GM21447 (cell line): ENCODE measurements at regions not wholly inside any gene's neighbourhood (a gene's known extent, or its start where the extent isn't known, plus 50 kb on each side); places are given as distances from the start of the nearest gene placed in this dataset.
"Not testable (repeated sequence)": the region's sequence is repeated elsewhere in the genome, so short reads cannot be mapped to it uniquely, and the experiment has no call there.

ENCODE experiments used
- ATAC-seq: cut with Tn5 transposase; IDR thresholded peaks from one replicate; pipeline ENCODE4 v1.9.1; 2021; ENCODE audit not compliant: unreplicated experiment

DNA sequence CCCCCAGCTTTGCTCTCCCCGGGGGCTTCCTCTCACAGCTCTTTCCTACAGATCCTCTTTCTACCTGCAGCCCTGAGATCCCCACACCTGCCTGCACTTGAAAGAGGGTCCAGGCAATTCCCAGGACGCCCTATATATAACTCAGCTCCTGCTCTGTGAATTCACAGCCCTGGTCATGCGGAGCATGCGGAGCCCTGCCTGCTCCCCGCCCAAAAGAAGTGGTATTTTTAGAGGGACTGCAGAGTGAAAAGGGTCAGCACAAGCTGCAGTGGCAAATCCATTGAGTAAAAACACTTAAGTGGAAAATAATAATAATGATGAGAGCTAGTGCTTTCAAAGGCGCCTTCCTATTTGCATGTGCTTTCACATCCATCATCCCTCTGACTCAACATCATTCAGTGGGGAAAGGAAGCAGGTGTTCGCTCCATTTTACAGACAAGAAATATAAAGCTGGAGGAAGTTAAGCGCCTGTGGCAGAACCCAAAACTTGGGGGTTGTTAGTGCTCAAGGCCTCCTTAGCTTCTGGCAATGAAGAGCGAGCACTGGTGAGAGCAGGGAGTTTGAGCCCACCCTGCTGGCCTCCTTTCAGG lies 76.3 kb upstream of the LIPC start:
- no peak for ATAC-seq

DNA sequence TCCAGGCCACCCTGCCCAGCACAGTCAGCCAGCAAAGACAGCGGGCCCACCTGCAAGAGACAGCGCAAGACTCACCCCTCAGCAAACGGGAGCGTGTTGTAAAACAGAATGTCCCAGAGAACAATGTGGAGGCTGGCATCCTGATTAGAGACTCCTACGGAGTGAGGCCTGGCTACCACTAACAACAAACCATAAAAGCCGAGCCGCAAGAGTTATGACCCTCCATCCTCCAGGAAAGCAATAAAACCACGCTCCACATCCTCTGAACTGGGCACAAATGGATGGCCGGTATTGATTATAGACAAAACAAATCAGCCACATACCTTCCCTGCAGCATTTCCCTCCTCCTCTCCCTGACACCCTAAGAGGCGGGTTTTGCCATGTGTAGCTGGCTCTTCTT lies 75.8 kb upstream of the LIPC start:
- ATAC-seq: no peak

DNA sequence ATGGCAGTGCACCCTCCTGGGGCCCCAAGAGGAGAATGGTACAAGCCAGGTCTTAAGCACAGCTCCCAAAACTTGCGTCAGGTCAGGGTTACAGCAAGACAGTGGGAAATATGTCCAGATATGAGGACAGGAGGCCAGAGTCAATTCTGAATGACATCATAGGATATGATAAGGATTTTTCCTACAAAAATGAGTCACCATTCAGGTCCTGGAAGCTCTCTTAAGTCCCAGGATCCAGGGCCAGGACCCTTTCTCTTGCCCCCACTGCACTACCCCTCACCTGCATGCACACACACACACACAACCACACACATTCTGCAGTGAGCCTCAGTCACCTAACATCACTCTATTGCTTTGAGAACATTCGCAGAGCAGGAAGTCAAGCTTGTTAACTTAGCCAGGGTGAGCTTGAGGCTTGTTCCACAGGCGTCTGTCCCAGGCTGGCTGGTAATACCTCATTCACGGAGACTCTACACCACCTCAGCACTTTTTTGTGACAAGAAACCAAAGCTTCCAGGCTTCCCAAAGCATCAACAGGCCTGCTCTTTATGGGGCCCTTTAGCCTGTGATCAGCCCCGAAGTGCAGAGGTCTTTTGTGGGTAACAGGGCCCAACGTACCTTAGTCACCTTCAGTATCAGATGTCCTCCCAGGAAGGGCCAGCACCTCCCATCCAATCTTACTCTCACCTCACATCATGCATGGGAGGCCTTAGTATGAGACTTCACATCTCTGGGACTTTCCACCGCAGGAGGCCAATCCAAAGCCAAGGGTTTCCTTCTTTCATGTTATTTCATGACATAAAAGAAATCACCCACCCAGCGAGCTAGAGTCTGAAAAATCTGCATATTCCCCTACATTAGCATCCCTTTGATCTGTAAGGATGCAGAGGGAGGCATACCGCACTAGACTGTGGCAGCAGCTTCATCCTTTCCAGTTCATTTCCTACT lies 74.0 kb upstream of the LIPC start:
- ATAC-seq: no peak

DNA sequence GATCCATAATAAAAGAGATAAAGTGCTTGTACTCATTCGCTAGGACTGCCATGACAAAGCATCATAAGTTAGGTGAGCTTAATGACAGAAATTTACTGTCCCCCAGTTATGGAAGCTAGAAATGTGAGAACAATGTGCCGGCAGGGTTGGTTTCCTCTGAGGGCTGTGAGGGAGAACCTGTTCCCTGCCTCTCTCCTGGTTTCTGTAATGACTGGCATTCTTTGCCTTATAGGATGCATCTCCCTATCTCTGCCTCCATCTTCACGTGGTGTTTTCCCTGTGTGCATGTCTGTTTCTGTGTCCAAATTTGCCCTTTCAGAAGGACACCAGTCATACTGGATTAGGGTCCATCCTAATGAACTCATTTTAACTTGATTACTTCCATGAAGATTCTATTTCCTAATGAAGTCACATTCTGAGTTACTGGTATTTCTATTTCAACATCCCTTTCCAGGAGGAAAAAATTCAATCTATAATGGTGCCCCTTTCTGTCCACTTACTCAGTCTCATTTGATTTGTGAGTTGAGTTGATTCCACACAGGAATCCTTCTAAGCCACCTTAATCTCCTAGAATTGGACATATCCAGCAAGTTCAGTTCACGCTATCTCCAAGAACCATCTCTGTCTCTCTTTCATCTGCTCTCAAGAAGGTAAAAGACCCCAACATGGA lies 71.2 kb upstream of the LIPC start:
- ATAC-seq: no peak

DNA sequence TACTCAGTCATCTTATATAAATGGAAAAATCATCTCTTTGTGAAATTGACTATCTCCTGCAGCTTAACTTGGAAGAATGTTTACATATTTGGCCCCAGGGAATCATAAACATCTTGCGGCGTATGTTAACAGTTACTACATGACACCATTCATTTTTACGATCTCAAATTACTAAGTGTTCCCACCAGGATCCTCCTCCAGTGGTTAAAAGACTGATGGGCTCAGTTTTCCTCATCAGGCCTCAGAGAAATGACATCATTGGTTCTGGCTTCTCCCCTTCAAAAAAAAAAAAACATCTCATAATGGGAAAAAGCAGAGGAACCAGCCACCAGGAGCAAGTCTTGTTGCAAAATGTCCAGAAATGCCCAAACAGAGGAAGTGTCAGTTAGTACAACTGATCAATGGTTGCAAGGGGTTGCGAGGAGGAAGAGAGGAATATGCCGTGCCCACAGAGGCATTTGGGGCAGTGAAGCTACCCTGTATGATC lies 70.5 kb upstream of the LIPC start:
- no peak for ATAC-seq

DNA sequence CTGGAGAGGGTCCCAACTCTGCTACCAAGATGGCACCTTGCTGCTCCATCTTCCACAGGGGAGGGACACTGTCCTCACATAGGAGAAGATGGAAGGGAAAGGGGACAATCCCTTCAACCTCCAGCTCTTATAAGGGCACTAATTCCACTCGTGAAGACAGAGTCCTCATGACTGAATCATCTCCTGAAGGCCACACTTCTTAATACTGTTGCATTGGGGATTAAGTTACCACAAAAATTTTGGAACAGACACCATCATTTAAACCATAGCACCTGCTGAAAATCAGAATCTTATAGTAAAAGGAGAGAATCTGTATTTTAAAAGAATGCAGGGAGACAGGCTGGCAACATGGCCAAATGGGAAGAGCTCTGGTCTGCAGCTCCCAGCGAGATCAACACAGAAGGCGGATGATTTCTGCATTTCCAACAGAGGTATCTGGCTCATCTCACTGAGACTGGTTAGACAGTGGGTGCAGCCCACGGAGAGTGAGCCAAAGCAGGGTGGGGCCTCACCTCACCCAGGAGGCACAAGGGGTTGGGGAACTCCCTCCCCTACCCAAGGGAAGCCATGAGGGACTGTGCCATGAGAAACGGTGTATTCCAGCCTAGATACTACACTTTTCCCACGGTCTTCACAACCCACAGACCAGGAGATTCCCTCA lies 69.4 kb upstream of the LIPC start:
- ATAC-seq: no peak

DNA sequence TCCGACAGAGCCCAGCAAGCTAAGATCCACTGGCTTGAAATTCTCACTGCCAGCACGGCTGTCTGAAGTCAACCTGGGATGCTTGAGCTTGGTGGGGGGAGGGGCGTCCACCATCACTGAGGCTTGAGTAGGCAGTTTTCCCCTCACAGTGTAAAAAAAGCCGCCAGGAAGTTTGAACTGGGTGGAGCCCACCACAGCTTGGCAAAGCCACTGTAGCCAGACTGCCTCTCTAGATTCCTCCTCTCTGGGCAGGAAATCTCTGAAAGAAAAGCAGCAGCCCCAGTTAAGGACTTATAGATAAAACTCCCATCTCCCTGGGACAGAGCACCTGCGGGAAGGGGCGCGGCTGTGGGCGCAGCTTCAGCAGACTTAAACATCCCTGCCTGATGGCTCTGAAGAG lies 68.7 kb upstream of the LIPC start:
- ATAC-seq: not testable (repeated sequence)

DNA sequence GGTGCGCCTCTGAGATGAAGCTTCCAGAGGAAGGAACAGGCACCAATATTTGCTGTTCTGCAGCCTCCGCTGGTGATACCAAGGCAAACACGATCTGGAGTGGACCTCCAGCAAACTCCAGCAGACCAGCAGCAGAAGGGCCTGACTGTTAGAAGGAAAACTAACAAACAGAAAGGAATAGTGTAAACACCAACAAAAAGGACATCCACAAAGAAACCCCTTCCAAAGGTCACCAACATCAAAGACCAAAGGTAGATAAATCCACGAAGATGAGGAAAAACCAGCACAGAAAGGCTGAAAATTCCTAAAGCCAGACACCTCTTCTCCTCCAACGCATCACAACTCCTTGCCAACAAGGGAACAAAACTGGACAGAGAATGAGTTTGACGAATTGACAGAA lies 68.1 kb upstream of the LIPC start:
- not testable (repeated sequence) for ATAC-seq

DNA sequence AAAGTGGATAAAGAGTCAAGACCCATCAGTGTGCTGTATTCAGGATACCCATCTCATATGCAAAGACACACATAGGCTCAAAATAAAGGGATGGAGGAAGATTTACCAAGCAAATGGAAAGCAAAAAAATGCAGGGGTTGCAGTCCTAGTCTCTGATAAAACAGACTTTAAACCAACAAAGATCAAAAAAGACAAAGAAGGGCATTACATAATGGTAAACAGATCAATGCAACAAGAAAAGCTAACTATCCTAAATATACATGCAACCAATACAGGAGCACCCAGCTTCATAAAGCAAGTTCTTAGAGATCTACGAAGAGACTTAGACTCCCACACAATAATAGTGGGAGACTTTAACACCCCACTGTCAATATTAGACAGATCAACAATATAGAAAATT lies 66.7 kb upstream of the LIPC start:
- not testable (repeated sequence) for ATAC-seq

DNA sequence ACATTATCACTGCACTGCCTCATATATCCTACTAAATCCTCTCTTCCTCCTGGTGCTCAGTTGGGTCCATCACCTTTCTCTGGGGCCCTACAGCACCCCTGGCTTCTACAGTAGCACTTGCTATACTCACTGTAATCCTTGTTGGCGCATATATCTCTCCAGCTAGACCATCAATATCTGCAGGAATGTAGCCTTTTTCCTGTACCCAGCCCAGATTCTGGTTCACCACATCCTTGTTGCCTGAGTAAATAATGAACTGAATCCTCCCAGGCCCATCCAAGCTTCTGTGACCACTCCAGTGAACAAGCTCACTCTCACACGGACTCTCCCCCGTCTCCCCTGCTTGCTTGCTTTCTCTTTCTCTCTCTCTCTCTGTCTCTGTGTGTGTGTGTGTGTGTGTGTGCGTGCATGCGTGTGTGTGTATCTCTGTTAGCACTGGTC lies 62.5 kb upstream of the LIPC start:
- no peak for ATAC-seq

DNA sequence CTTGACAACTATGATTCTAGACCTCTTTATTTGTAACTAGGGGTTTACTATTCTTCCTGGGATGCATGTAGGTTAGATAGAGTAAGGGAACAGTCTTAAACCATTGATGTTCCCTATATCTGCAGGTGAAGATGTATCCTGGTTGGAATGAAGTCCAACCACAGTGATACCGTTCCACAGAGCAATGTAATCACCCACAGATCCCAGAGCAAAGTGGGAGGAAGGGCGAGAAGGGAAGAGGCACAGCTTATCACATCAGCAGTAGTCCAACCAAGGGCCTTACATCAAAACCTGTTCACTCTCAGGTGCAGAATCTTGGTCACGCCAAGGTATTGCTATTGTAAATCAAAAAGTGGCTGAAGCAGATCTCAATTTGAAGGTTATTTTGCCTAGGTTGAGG lies 61.8 kb upstream of the LIPC start:
- ATAC-seq: no peak

DNA sequence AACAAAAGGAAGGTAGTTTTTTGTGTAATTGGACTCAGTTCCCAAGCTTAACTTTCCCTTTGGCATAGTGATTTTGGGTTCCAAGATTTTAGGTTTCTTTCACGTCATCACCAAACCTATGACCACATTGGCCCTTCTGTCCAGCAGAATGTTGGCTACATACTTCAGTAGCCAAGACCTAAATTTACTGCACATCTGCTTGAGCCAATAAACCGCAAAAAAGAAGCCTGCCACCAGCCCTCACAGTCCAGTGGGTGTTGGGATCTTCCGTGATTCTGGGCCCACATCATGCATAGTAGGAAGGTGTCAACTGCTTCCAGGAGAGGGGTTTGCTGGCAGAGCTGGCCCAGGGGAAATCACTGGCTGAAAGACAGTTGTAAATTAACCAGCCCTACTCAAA lies 57.6 kb upstream of the LIPC start:
- no peak for ATAC-seq

DNA sequence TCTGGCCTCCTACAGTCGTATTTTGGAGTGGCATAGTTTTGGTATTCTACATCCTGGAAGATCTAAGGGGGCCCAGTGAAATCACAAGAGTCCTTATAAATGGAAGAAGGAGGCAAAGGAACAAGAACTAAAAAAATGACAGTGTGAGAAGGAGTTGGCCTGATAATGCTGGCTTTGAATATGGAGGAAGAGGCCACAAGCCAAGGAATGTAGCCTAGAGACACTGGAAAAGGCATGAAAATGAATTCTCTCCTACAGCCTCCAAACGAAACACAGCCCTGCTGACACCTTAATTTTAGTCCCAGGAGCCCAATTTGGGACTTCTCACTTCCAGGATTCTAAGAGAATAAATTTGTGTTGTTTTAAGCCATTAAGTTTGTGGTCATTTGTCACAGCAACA lies 54.6 kb upstream of the LIPC start:
- ATAC-seq: no peak

DNA sequence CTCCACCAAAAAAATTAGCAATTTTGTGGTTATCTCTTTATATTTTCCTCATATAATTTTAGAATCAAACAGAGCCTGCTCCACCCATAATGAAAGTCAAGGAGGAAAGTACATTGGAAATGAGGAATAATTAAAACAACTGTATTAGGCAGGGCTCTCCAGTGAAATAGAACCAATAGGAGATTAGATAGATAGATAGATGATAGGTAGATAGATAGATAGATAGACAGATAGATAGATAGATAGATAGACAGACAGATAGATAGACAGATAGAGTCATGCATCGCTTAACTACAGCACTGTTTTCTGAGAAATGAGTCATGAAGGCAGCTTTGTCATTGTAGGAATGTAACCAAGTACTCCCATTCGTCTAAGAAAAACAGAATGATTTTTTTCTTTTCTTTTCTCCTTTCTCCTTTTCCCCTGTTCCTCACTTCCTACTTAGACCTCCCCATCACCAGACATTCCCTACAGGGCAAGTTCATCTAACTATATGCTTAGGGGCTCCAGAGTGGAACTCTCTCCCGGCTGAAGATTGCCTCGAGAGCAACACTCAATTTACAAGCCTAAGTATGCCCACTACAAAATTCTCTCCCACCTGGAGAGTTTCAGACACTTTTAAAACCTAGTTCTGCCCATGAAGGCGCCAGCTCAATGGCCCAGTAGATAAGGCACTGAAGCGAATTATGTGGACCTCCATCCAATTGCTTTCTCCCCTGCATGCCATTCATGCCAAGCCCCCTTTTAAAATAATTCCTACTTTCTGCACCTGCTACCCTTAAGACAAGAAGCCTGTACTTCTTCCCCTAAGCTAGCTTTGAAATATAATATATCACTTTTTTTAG lies 53.3 kb upstream of the LIPC start:
- ATAC-seq: no peak

DNA sequence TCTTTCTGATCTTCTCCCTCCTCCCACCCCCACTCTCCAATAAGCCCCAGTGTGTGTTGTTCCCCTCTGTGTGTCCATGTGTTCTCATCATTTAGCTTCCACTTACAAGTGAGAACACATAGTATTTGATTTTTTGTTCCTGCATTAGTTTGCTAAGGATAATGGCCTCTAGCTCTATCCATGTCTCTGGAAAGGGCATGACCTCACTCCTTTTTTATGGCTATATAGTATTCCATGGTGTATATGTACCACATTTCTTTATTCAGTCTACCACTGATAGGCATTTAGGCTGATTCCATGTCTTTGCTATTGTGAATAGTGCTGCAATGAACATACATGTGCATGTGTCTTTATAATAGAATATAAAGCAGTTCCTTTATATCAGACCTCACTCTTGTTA lies 52.3 kb upstream of the LIPC start:
- ATAC-seq: not testable (repeated sequence)

DNA sequence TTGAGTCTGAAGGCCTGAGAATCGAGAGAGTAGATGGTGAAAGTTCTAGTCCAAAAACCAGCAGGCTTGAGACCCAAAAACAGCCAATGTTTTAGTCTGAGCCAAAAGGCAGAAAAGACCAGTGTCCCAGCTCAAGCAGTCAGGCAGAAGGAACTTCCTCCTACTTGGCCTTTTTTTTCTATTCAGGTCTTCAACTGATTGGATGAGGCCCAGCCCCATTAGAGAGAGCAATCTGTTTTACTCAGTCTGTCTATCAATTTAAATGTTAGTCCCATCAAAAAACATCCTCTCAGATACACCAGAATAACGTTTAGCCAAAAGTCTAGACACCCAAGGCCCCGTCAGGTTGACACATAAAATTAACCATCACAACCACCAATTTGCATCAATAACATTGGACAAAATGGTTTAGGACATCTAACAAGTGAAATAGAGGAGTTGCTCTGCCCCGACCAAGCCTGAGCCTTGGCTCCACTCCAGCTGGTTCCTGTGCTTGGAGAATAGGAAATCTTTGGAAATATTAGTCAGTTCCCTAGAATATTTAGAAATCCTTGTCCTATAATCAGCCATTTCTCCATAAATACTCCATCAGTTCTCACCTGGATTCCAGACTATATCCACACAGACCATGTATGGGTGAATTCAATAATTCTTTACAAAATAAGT lies 51.4 kb upstream of the LIPC start:
- ATAC-seq: no peak

DNA sequence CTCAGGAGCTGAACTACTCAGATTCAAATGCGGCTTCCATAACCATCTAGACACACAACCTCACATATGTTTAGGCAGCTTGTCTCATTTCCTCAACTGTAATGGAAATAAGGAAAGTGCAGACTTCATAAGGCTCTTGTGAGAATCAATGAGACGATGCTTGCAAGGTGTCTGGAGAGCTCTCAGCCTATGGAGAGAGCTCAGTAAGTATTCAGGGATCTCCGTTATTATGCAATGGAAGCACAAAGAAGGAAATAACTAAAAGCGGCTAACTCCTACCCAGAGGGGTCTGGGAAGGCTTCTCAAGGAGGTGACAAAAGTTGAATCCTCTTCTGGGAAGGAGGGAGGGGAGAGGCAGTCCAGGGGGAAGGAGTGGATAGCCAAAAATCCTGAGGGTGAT lies 50.1 kb upstream of the LIPC start:
- no peak for ATAC-seq
